Tibial nerve (tissue), 4 donors: ENCODE measurements at regions not wholly inside any gene's neighbourhood (a gene's known extent, or its start where the extent isn't known, plus 50 kb on each side); places are given as distances from the start of the nearest gene placed in this dataset.

ENCODE experiments used
- DNase-seq, 2 donors: peaks; one replicate each; pipeline ENCODE4 v3.0.0-alpha.2; 2019; ENCODE audit warnings: low spot score in 2 of 2
- H3K27ac ChIP-seq, 4 donors: fragments of 200-600 bp; sonication (generic) in 3 of 4; one replicate each; pipeline ENCODE4 v1.5.1; 2017 to 2019; ENCODE audit warnings: mild to moderate bottlenecking in 1 of 4
- H3K27me3 ChIP-seq, 2 donors: fragments of 200-600 bp; sonication (generic) in 1 of 2; one replicate each; pipeline versions ENCODE4 v1.5.1 to v1.6.0; 2017 to 2019
- H3K36me3 ChIP-seq, 3 donors: fragments of 200-600 bp; sonication (generic); one replicate each; pipeline ENCODE4 v1.5.1; 2018 to 2019
- H3K4me1 ChIP-seq, 4 donors: fragments of 200-600 bp; sonication (generic) in 3 of 4; one replicate each; pipeline ENCODE4 v1.5.1; 2017 to 2019
- H3K4me3 ChIP-seq, 4 donors: fragments of 200-600 bp; sonication (generic) in 3 of 4; one replicate each; pipeline ENCODE4 v1.5.1; 2017 to 2019; ENCODE audit warnings: mild to moderate bottlenecking in 1 of 4, moderate library complexity in 1 of 4
- H3K9me3 ChIP-seq, 4 donors: fragments of 200-600 bp; sonication (generic) in 3 of 4; one replicate each; pipeline ENCODE4 v1.5.1; 2017 to 2019
- EP300 ChIP-seq, 2 donors: sonication (generic); formaldehyde crosslinking; IDR thresholded peaks; one replicate each; pipeline ENCODE4 v1.6.1; 2017; ENCODE audit warnings: antibody characterized with exemption in 2 of 2, mild to moderate bottlenecking in 1 of 2
- POLR2A ChIP-seq, 2 donors: fragments of 450-650 bp; IDR thresholded peaks; one replicate each; pipeline ENCODE4 v1.6.1; 2017; ENCODE audit warnings: antibody characterized with exemption in 2 of 2, mild to moderate bottlenecking in 2 of 2, moderate library complexity in 2 of 2
- WGBS, 2 donors: methylation state at CpG; one replicate each; pipeline ENCODE4 v1.1.5; 2018; 5-methylcytosine and 5-hydroxymethylcytosine counted together
- TF ChIP-seq, protein P1 (sequence below), 5 experiments: fragments of 200-600 bp in 3 of 5; fragments of 450-650 bp in 2 of 5; sonication (generic) in 3 of 5; IDR thresholded peaks; one replicate each; pipeline ENCODE4 v1.5.1; 2016 to 2019; ENCODE audit warnings: antibody characterized with exemption in 5 of 5, mild to moderate bottlenecking in 3 of 5, moderate library complexity in 2 of 5

DNA sequence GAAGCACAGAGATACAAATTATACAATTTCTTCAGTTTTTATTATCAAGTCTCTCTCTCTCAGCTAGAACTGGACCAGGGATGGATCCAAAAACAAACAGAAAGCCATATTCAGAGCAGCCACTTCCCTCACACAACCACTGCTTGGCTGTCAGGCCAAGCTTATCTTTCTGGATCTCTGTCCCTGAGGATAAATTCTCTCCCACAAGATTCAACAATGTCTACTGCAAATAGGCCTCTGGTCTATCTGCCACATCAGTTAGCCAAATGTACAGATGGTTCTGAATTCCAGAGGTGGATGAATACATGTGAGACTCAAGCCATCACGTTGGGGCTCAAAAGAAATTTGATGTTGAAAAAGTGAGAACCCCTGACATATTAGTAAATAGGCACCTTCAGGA is 350.9 kb downstream of the LTN1 start:
- Histone ChIP-seq H3K4me1 (no peaks in the 10 kb centered on the region), H3K4me3 (no peak overlapping the region), H3K9me3 (no peaks in the 10 kb centered on the region), H3K27ac (no peak overlapping the region), H3K36me3 (peaks cover 0 to 7% (median 0%) of the 10 kb centered on the region in 3 donors), H3K27me3 (no peaks in the 10 kb centered on the region)
- TF ChIP-seq, protein P1, sequence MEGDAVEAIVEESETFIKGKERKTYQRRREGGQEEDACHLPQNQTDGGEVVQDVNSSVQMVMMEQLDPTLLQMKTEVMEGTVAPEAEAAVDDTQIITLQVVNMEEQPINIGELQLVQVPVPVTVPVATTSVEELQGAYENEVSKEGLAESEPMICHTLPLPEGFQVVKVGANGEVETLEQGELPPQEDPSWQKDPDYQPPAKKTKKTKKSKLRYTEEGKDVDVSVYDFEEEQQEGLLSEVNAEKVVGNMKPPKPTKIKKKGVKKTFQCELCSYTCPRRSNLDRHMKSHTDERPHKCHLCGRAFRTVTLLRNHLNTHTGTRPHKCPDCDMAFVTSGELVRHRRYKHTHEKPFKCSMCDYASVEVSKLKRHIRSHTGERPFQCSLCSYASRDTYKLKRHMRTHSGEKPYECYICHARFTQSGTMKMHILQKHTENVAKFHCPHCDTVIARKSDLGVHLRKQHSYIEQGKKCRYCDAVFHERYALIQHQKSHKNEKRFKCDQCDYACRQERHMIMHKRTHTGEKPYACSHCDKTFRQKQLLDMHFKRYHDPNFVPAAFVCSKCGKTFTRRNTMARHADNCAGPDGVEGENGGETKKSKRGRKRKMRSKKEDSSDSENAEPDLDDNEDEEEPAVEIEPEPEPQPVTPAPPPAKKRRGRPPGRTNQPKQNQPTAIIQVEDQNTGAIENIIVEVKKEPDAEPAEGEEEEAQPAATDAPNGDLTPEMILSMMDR (IDR thresholded peaks at IDR 0.05), result no peak
- no peak for TF ChIP-seq EP300 (IDR thresholded peaks at IDR 0.05)
- TF ChIP-seq POLR2A (IDR thresholded peaks at IDR 0.05), result no peak
- 79 to 81% methylated on average over 1 of the region's 1 CpG for WGBS, 2 donors
- DNase-seq, result no peak

DNA sequence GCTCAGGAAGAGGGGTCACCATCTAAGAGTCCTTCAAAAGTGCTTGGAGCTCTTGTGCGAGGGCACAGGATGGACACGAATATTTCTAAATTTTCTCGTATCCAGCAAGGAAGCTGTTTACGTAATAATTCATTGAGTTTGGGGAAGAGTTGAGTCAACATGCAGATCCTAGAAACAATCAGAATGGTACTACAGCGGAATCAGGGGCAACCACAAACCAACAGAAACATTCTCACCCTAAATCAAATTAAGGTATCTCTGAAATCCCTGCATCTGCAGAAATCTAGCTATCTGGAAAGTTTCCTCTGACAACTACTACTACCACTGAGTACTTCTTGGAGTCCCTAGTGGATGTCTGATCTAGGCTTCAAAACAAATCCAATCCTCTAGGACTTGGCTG is 352.4 kb downstream of the LTN1 start:
- no peak overlapping the region for H3K27ac ChIP-seq
- no peak overlapping the region for H3K4me3 ChIP-seq
- 74 to 76% methylated on average over 5 of the region's 5 CpGs for WGBS, 2 donors

DNA sequence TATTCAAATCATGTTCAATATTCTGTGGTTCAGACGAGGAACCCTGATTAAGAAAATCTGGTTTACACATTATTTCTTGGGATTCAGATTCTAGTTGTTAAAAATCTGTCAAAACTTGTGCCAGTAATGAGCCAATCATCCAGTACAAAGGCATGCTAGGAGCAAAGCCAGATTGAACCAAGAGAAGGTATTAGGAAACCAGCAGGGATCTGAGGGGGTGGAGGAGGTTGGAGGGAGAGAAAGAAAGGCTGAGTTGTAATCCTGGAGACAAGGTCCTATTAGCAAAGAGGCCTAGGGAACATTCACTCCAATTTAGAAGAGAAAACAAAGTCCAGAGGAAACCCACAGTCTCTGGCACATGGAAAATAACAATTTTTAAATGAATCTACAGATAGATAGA is 352.9 kb downstream of the LTN1 start:
- peaks cover 0 to 7% (median 0%) of the 10 kb centered on the region in 3 donors for H3K36me3 ChIP-seq
- no peaks in the 10 kb centered on the region for H3K4me1 ChIP-seq
- H3K27ac ChIP-seq, result no peak overlapping the region
- no peak for DNase-seq
- H3K9me3 ChIP-seq, result no peaks in the 10 kb centered on the region
- TF ChIP-seq EP300 (IDR thresholded peaks at IDR 0.05), result no peak
- no peak for TF ChIP-seq POLR2A (IDR thresholded peaks at IDR 0.05)
- TF ChIP-seq, protein P1 (IDR thresholded peaks at IDR 0.05), result no peak
- no peaks in the 10 kb centered on the region for H3K27me3 ChIP-seq
- H3K4me3 ChIP-seq, result no peak overlapping the region
- 72 to 85% methylated on average over 1 of the region's 1 CpG for WGBS, 2 donors

More for the DNA sequence above, 352.4 kb downstream of the LTN1 start:
- H3K4me1 ChIP-seq, result no peaks in the 10 kb centered on the region
- H3K27me3 ChIP-seq, result no peaks in the 10 kb centered on the region
- TF ChIP-seq POLR2A (IDR thresholded peaks at IDR 0.05), result no peak
- TF ChIP-seq, protein P1 (IDR thresholded peaks at IDR 0.05), result no peak
- TF ChIP-seq EP300 (IDR thresholded peaks at IDR 0.05), result no peak
- no peak for DNase-seq
- no peaks in the 10 kb centered on the region for H3K9me3 ChIP-seq
- H3K36me3 ChIP-seq, result peaks cover 0 to 7% (median 0%) of the 10 kb centered on the region in 3 donors

DNA sequence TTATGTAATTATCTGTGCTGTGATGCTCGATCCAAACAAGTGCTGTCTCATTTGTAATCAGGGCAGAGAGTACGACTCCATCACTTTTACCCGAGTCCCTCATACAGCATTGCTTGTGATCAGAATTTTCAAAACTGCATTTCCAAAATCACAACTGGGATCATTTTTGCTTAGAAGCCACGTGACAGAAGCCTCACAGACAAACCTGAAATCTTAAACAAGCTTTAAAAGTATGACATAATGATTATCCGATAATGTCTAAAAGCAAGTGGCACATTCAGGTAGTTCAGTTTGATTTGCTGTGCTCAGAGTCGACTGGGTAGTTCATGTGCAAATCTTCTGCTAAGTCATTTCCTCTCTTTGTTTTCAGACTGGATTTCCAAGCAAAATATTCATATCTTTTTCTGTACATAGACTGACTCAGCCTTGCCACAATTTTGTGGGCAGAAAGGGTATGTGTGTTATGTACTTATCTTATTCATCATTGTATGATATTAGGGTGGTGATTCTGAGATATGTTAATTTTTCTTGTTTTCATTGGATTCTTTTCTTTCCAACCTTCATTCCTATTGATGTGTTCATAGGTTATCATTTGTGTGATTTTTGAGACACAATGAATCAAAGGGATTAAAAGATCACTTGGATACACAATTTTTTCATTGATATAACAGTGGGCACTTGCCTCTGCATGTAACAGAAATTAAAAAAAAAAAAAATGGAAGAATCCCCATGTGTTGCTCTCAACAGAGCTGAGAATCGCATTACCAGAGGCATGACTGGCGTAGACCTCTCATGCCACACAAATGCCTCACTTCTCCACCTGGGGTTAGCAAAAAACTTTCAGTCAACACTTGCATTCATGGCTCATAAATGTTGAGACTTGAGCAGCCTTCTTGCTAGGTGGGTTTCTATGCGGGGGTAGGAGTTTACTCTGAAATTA is 355.7 kb downstream of the LTN1 start:
- no peaks in the 10 kb centered on the region for H3K27me3 ChIP-seq
- H3K36me3 ChIP-seq, result no peaks in the 10 kb centered on the region
- H3K4me3 ChIP-seq, result no peak overlapping the region
- 70 to 77% methylated on average over 9 of the region's 9 CpGs for WGBS, 2 donors
- H3K27ac ChIP-seq, result peak overlapping the region in 1 of 4 donors; percentile 15
- H3K4me1 ChIP-seq, result peaks cover 0 to 15% (median 3%) of the 10 kb centered on the region in 4 donors
- TF ChIP-seq EP300 (IDR thresholded peaks at IDR 0.05), result no peak
- no peak for TF ChIP-seq POLR2A (IDR thresholded peaks at IDR 0.05)
- TF ChIP-seq, protein P1 (IDR thresholded peaks at IDR 0.05), result no peak
- H3K9me3 ChIP-seq, result no peaks in the 10 kb centered on the region
- no peak for DNase-seq

DNA sequence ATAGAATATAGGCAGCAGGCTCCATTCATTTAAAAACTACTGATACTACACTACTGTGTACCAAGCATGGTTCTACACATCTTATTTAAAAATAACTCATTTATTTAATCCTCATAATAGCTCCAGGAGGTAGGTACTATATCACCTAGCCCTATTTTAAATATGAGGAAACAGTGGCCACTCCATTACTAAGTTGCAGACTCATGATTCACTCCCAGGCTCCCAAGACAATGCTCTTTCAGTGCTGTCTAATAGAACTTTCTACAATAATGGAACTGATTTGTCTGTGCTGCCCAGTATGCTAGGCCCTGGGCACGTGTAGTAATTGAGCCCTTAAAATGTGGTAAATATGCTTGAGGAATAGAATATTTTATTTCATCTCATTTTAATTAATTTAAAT is 357.1 kb downstream of the LTN1 start:
- TF ChIP-seq POLR2A (IDR thresholded peaks at IDR 0.05), result no peak
- no peak for TF ChIP-seq EP300 (IDR thresholded peaks at IDR 0.05)
- TF ChIP-seq, protein P1 (IDR thresholded peaks at IDR 0.05), result no peak
- DNase-seq, result no peak
- Histone ChIP-seq H3K27me3 (no peaks in the 10 kb centered on the region), H3K27ac (no peak overlapping the region), H3K4me3 (no peak overlapping the region), H3K9me3 (no peaks in the 10 kb centered on the region), H3K4me1 (peaks cover 0 to 15% (median 3%) of the 10 kb centered on the region in 4 donors), H3K36me3 (no peaks in the 10 kb centered on the region)
- 81 to 85% methylated on average over 1 of the region's 1 CpG for WGBS, 2 donors
